ENCODE measurements at regions not wholly inside any gene's neighbourhood (a gene's known extent, or its start where the extent isn't known, plus 50 kb on each side); places are given as distances from the start of the nearest gene placed in this dataset.
"Not testable (repeated sequence)": the region's sequence is repeated elsewhere in the genome, so short reads cannot be mapped to it uniquely, and the experiment has no call there.

- DNase-seq, result no peak
These were observed 205.9 kb upstream of the LINGO1 start for GRCh38 chr15:77838595-77838994.

GRCh38 chr15:77838061-77838460 is 205.3 kb upstream of the LINGO1 start:
- DNase-seq, result no peak

DNA sequence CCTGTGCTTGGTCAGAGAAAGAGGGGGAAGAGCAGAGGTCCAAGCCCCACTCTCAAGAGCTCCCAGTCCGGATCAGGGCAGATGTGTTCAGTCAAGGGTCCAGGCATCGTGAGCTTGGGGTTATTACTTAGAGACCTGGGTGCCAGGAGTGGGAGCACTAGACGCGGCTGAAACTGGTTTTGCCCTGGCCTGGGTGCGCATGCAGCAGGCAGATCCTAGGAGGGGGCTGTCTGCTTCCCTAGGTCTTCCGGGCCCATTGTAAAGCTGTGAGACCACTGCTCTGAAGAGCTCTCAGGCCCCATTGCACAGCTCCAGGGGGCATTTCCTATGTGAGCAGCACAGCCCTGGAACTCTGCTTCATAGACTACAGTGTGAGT is 204.9 kb upstream of the LINGO1 start:
- DNase-seq, result no peak

GRCh38 chr15:77836906-77837648 is 204.4 kb upstream of the LINGO1 start:
- no peak for DNase-seq

- DNase-seq, result no peak
These were observed 203.5 kb upstream of the LINGO1 start for GRCh38 chr15:77836121-77836692.

DNA sequence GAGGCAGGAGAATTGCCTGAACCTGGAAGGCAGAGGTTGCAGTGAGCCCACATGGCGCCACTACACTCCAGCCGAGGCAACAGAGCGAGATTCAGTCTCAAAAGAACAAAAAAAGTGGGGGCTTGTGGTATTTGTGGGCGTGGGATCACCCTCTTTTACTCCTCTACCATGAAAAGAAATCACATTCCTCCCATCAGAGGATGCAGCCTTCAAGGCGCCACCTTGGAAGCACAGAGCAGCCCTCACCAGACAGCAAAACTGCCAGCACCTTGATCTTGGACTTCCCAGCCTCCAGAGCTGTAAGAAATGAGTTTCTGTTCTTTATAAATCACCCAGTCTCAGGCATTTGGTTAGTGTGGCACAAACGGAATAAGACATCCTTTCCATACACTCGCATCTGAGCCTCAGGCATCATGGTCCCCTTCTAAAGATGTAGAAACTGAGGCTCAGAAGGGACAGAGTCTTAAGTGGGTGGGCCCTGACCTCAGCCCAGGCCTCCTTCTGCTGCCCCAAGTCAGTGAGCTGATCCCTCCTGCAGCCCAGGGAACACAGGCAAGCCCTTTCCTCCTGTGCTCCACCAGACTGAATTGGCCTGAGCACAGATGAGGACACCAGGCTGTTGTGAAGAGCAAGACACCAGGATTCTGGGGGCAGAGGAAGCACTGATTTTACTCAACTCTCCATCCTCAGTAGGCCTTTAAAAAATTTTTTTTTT is 201.7 kb upstream of the LINGO1 start:
- DNase-seq, result no peak

DNA sequence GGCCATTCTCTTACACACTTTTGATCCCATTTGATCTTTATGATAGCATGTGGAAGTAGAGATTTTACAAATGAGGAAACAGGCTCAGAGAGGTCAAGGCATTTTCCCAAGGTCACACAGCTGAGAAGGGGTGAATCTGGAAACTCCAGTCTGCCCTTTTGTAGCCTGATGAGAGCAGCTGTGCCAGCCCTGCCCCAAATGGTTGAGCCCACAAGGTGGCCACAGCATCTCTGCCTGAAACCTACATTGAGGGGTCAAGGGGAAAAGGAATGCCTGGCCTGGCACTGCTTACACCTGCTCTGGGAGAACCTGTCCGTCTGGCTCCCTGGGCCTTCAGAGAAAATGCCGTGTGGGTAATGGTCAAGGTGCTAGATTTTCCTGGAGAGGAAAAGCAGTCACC is 200.2 kb upstream of the LINGO1 start:
- DNase-seq, result no peak

DNA sequence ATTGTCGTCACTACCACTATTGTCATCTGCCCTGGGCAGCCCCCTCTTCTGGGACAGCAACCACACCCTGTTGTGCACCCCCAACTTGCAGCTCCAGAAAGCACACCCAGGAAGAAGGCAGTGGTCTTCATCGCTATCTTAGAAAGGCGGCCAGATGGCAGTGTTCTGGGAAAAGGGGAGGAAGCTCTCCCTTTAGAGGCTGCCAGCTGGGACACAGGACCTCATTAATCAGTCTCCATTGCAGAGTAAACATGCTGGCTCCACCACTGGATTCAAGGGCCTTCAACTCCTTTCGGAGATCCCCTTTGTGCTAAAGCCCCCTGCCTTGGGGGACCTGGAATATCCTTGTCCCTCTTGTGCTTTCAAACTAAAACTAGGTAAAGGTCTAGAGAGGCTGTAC is 199.3 kb upstream of the LINGO1 start:
- no peak for DNase-seq

DNA sequence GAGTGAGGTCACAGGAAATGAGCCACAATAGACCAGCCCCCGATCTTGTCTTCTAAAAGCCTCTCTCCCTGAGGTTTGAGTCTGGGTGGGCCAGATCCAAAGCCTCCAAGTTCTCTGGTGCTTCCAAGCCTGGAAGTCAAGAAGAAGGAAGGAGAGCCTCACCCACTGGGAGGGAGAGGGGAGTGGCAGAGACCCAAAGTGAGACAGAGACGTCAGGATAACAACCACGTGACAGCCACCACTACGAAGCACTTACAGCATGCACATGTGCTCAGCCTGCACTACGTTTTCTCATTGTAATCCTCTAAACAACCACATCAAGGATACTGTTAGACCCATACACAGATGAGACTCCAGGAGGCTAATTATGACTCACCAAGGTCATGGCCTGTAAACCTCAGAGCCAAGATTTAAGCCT is 197.3 kb upstream of the LINGO1 start:
- no peak for DNase-seq

DNA sequence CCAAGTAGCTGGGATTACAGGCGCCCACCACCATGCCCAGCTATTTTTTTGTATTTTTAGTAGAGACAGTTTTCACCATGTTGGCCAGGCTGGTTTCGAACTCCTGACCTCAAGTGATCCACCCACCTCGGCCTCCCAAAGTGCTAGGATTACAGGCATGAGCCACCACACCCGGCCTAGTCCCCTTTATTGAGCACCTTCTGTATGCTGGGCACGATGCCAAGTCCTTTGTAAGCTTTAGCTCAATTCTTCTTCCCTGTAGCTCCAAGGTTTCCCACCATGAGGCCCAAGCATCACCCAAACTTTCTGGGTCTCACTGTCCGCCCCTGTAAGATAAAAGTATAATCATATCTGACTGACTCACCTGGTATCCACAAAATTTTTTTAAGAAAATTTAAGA is 196.6 kb upstream of the LINGO1 start:
- not testable (repeated sequence) for DNase-seq

- DNase-seq, result no peak
These were observed 195.1 kb upstream of the LINGO1 start for GRCh38 chr15:77827860-77828259.

- DNase-seq, result no peak
These were observed 193.4 kb upstream of the LINGO1 start for GRCh38 chr15:77826006-77826695.

DNA sequence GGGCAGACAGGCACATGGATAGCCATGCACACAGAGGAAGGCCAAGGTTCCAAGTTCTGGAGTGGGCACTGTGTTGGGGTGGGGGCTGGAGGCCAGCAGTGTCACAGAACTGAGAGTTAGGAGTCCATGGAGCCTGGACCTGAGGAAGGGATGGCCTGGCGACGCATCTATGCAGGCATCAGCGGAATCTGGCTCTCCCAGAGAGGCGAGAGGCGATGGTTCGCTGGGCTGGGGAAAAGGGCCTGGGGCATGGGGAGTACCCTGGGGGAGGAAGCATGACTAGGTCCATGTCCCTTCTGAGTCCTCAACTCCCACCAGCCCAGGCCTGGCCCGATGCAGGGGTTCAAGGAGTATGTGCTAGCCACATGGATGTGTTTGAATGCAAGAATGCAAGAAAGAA is 192.8 kb upstream of the LINGO1 start:
- DNase-seq, result no peak

- no peak for DNase-seq
These were observed 192.5 kb upstream of the LINGO1 start for GRCh38 chr15:77825252-77825542.

- no peak for DNase-seq
These were observed 191.9 kb upstream of the LINGO1 start for GRCh38 chr15:77824361-77825251.

GRCh38 chr15:77823736-77824135 is 191.0 kb upstream of the LINGO1 start:
- no peak for DNase-seq

DNA sequence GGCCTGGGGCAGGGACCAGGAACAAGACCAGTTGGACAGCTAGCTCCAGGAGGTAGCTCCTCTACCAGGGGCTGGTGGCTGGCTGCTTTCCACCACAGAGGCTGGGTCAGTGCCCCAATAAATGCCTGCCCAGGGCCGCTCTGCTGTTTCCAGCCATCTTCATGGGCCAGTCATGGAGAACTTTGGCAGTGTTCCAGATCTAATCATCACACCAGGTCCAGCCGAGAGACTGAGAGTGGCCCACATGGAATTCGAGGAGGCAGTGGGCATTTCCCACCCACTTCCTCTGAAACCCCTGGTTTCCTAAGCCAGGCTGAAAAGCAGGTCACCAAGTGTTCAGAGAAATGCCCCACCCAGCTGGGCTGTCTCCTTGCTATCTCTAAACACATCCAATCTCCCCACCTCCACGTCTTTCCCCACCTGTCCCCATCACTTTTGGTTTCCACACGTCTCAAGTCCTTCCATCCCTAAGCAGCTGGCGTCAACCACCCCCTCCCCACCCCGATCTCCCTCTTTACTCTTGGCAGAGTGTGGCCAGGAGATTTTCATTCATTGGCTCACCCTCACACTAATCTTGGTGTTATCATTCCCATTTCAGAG is 190.0 kb upstream of the LINGO1 start:
- no peak for DNase-seq

DNA sequence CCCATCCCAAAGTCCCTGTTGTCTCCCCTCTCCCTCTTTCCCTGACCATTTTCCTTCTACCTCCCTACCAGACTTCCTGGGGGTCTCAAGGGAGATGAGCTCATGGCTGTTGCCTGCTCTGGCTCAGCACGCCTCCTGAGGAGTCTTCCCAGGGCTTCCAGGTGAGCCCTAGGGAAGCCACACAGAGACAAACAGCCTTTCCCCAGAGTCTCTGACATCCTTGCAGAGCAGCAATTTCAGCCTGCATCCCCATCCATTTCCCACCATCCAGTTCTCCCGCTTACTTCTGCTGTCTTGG is 189.2 kb upstream of the LINGO1 start:
- DNase-seq, result no peak

DNA sequence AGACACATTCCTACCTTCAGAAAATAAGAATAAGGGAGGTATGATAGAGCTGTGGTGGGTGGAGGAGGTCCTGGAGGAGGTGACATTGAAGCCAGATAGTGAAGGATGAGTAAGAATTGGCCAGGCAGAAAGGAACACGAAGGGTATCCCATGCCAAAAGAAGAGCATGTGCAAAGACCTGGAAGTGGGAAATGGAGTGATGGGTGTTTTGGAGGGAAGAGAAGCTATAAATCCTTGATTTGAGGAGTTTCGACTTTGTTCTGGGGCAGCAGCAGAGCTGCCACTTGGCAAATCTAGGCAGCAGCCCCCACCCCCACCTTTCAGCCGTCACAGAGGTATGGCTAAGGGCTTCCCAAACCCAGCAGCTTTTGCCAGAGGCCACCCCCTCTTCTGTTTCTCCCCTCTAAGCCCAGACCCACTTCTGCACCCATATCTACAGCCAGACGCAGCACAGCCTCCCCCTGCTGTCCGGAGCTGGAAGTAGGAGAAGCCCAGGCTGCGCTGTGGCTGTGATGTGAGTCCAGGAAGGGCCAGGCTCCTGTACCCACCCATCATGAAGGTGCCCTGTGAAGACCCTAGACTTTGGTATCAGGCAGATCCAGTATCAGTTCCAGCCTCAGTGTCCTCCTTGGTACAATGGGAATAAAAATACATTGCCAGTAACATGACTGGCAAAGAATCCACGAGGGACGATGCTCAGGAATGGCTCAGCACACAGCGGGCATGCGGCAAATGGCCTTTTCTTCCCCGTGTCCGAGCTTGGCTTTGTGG is 188.7 kb upstream of the LINGO1 start:
- DNase-seq, result peak; percentile 88

DNA sequence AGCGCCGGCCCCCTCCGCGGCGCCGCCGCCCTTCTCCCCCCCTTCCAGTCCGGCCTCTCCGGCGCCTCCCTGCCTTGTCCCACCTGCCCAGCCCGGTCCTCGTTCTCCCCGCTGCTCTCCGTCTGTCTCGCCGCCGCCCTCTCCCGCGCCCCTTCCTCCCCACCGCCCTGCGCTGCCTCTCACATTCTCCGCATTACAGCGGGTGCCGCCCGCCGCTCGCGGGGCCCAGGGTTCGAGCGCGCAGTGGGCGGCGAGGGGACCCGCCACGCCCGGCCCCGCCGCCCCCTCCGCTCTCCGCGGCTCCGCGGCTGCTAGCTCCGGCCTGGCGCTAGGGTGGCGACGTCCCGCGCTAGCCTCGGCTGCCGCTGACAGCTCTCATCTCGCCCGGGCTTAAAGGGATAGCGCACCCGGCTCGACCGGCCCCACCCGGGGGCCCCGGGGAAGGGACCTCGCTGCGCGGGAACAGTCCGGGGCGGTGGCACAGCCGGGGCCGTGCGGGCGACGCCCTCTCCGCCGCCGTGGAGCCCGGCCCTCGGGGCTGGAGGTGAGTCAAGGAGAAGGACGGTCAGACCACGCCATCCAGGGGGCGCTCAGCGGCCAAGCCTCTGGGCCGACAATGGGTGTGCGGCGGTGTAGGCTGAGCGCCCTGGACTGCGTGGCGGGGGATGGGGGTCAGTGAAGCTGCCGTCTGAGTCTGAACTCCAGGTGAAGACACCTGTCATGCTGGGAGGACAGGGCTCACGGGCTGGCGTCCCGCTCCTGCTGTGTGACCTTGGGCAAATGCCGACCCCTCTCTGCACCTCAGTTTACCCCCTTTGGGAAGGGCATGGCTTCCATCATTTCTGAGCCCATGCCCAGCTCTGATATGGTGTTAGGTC is 187.4 kb upstream of the LINGO1 start:
- DNase-seq, result peak; percentile 79

Measured in retina (tissue), 1 donor.